H9 (cell line): ENCODE measurements at regions not wholly inside any gene's neighbourhood (a gene's known extent, or its start where the extent isn't known, plus 50 kb on each side); places are given as distances from the start of the nearest gene placed in this dataset.

Source experiments
- DNase-seq: peaks from one replicate; pipeline ENCODE4 v3.0.0-alpha.2; 2017
- H2AFZ ChIP-seq: one replicate; pipeline ENCODE4 v1.6.1; 2013; ENCODE audit warnings: mild to moderate bottlenecking, low read length, control low read depth, moderate library complexity
- H2AK5ac ChIP-seq: 2 replicates; pipeline ENCODE4 v1.6.1; 2013; ENCODE audit warnings: low read length, control low read depth, mixed read lengths; ENCODE audit not compliant: insufficient read length
- H2BK120ac ChIP-seq: one replicate; pipeline ENCODE4 v1.6.1; 2013; ENCODE audit warnings: low read depth, mild to moderate bottlenecking, low read length, control low read depth, inconsistent platforms; ENCODE audit not compliant: poor library complexity, severe bottlenecking
- H2BK12ac ChIP-seq: 2 replicates; pipeline ENCODE4 v1.6.1; 2013; ENCODE audit warnings: low read length, control low read depth, mixed read lengths, low read depth; ENCODE audit not compliant: insufficient read length
- H2BK15ac ChIP-seq: 2 replicates; pipeline ENCODE4 v1.6.1; 2013; ENCODE audit warnings: low read depth, low read length, control low read depth
- H2BK20ac ChIP-seq: one replicate; pipeline ENCODE4 v1.6.1; 2013; ENCODE audit warnings: low read depth, mild to moderate bottlenecking, low read length, control low read depth, inconsistent platforms; ENCODE audit not compliant: poor library complexity, severe bottlenecking
- H2BK5ac ChIP-seq: 2 replicates; pipeline ENCODE4 v1.6.1; 2013; ENCODE audit warnings: low read length, control low read depth, mixed read lengths; ENCODE audit not compliant: insufficient read length
- H3K14ac ChIP-seq: 2 replicates; pipeline ENCODE4 v1.6.1; 2013; ENCODE audit warnings: low read length, control low read depth; ENCODE audit not compliant: insufficient read depth
- H3K18ac ChIP-seq: 2 replicates; pipeline ENCODE4 v1.6.1; 2013; ENCODE audit warnings: low read depth, mild to moderate bottlenecking, mixed read lengths, low read length, control low read depth; ENCODE audit not compliant: insufficient read length
- H3K23ac ChIP-seq: 2 replicates; pipeline ENCODE4 v1.6.1; 2013; ENCODE audit warnings: low read length, control low read depth, mixed read lengths, low read depth; ENCODE audit not compliant: insufficient read length
- H3K23me2 ChIP-seq: 2 replicates; pipeline ENCODE4 v1.6.1; 2013; ENCODE audit warnings: low read depth, mild to moderate bottlenecking, mixed read lengths, low read length, control low read depth; ENCODE audit not compliant: insufficient read length, poor library complexity, severe bottlenecking
- H3K27ac ChIP-seq: 2 replicates; pipeline ENCODE4 v1.5.1; 2013; ENCODE audit warnings: low read length, control low read depth, mixed read lengths, low read depth; ENCODE audit not compliant: insufficient read length
- H3K27me3 ChIP-seq: 2 replicates; pipeline ENCODE4 v1.6.1; 2013; ENCODE audit warnings: low read length, control low read depth, inconsistent platforms; ENCODE audit not compliant: insufficient read depth
- H3K4ac ChIP-seq: 2 replicates; pipeline ENCODE4 v1.6.1; 2013; ENCODE audit warnings: low read depth, mild to moderate bottlenecking, control low read depth, inconsistent platforms, low read length, moderate library complexity
- H3K4me1 ChIP-seq: 2 replicates; pipeline ENCODE4 v1.6.1; 2013; ENCODE audit warnings: low read length, control low read depth, inconsistent platforms; ENCODE audit not compliant: insufficient read depth
- H3K4me2 ChIP-seq: 2 replicates; pipeline ENCODE4 v1.6.1; 2013; ENCODE audit warnings: low read length, control low read depth, mixed read lengths; ENCODE audit not compliant: insufficient read length, insufficient read depth
- H3K56ac ChIP-seq: 2 replicates; pipeline ENCODE4 v1.6.1; 2013; ENCODE audit warnings: low read depth, mild to moderate bottlenecking, mixed read lengths, low read length, control low read depth; ENCODE audit not compliant: insufficient read length
- H3K79me1 ChIP-seq: 2 replicates; pipeline ENCODE4 v1.6.1; 2013; ENCODE audit warnings: low read depth, mild to moderate bottlenecking, moderate library complexity, low read length, control low read depth, inconsistent platforms; ENCODE audit not compliant: insufficient read depth, poor library complexity, severe bottlenecking
- H3K79me2 ChIP-seq: 2 replicates; pipeline ENCODE4 v1.6.1; 2013; ENCODE audit warnings: low read length, control low read depth, inconsistent platforms; ENCODE audit not compliant: insufficient read depth
- H3K9ac ChIP-seq: 2 replicates; pipeline ENCODE4 v1.6.1; 2013; ENCODE audit warnings: low read length, control low read depth, mixed read lengths; ENCODE audit not compliant: insufficient read length; ENCODE audit errors: extremely low read depth
- H3K9me3 ChIP-seq: one replicate; pipeline ENCODE4 v1.6.1; 2013; ENCODE audit warnings: low read depth, low read length, inconsistent platforms; ENCODE audit not compliant: control insufficient read depth
- H3T11ph ChIP-seq: one replicate; pipeline ENCODE4 v1.6.1; 2013; ENCODE audit warnings: mild to moderate bottlenecking, low read length, control low read depth, inconsistent platforms
- H4K20me1 ChIP-seq: one replicate; pipeline ENCODE4 v1.6.1; 2013; ENCODE audit not compliant: control insufficient read depth, insufficient read length, insufficient read depth
- H4K5ac ChIP-seq: 2 replicates; pipeline ENCODE4 v1.6.1; 2013; ENCODE audit warnings: low read depth, mild to moderate bottlenecking, mixed read lengths, low read length, control low read depth; ENCODE audit not compliant: insufficient read length
- H4K8ac ChIP-seq: replicated peaks from 2 replicates; pipeline ENCODE4 v1.6.1; 2013; ENCODE audit warnings: low read length, control low read depth, mixed read lengths, low read depth; ENCODE audit not compliant: insufficient read length
- H4K91ac ChIP-seq: 2 replicates; pipeline ENCODE4 v1.6.1; 2013; ENCODE audit warnings: low read depth, mild to moderate bottlenecking, moderate library complexity, mixed read lengths, low read length, control low read depth; ENCODE audit not compliant: insufficient read length
- H3K27ac Mint-ChIP-seq, 3 experiments: 2 replicates in 2 of 3; 3 replicates in 1 of 3; pipeline ENCODE4 v1.8.0; 2020 to 2021; ENCODE audit warnings: mixed read lengths in 3 of 3, mild to moderate bottlenecking in 1 of 3, moderate library complexity in 1 of 3
- H3K27me3 Mint-ChIP-seq: 2 replicates; pipeline ENCODE4 v1.8.0; 2021; ENCODE audit warnings: low read depth, mild to moderate bottlenecking, moderate library complexity, mixed read lengths
- H3K36me3 Mint-ChIP-seq, 3 experiments: 2 replicates in 2 of 3; 3 replicates in 1 of 3; pipeline ENCODE4 v1.8.0; 2020 to 2021; ENCODE audit warnings: low read depth in 3 of 3, mixed read lengths in 3 of 3; ENCODE audit not compliant: insufficient read depth in 1 of 3
- H3K4me1 Mint-ChIP-seq, 2 experiments: 2 replicates each; pipeline ENCODE4 v1.8.0; 2020; ENCODE audit warnings: mixed read lengths in 2 of 2
- H3K4me3 Mint-ChIP-seq, 2 experiments: 2 replicates in 1 of 2; 3 replicates in 1 of 2; pipeline ENCODE4 v1.8.0; 2020 to 2021; ENCODE audit warnings: mild to moderate bottlenecking in 2 of 2, mixed read lengths in 2 of 2, moderate library complexity in 1 of 2
- H3K9me3 Mint-ChIP-seq, 2 experiments: 2 replicates in 1 of 2; 3 replicates in 1 of 2; pipeline ENCODE4 v1.8.0; 2020; ENCODE audit warnings: mild to moderate bottlenecking in 2 of 2, mixed read lengths in 2 of 2, moderate library complexity in 1 of 2
- WGBS: extraction: QIAGEN DNeasy Blood & Tissue Kit; methylation state at CpG from one replicate; pipeline ENCODE4 v1.1.7; 2013; ENCODE audit warnings: missing lambda C conversion rate, low lambda C conversion rate, mixed read lengths; ENCODE audit not compliant: insufficient read length; ENCODE audit errors: extremely low coverage; 5-methylcytosine and 5-hydroxymethylcytosine counted together
- TF ChIP-seq, protein P1 (sequence below): fragments of 200-600 bp; sonication (generic); conservative IDR thresholded peaks from 3 replicates; pipeline ENCODE4 v1.8.0; 2021; ENCODE audit warnings: antibody characterized with exemption, mild to moderate bottlenecking

DNA sequence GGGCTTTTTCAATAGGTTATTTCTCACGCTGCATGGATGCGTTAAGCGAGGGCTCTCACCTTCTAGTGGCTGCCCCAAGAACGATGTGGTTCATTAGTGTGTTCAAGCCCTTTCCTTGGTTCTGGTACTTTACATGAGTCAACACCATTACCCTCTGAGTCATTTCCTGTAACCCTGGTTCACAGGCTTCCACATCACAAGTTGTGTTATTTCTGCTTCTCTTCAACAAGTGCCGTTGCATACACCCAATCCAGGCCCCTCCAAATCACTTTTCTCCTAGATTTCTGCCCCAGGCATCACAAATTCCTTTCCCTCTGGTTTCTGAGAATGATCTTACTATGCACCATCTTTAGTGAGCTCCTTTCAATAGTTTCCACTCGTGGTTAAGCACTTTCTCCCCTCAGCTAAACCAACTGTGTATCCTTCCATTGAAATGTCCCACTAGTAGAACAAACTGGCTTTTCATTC, 69.5 kb upstream of the RAD23B start:
- Mint-ChIP-seq H3K9me3 (no peaks in the 10 kb centered on the region), H3K4me3 (no peak overlapping the region), H3K27ac (no peak overlapping the region), H3K4me1 (peaks cover 3 to 5% of the 10 kb centered on the region in 2 experiments; a peak in 3 of 4 replicates), H3K36me3 (no peaks in the 10 kb centered on the region), H3K27me3 (no peaks in the 10 kb centered on the region)
- Histone ChIP-seq H2BK5ac (no peak overlapping the region), H3K79me1 (no peaks in the 10 kb centered on the region), H3K9ac (no peak overlapping the region), H4K91ac (no peak overlapping the region), H2BK12ac (no peak overlapping the region), H3K23me2 (no peaks in the 10 kb centered on the region), H2AFZ (no peak overlapping the region), H3K4ac (no peak overlapping the region), H3K18ac (no peak overlapping the region), H3K23ac (no peak overlapping the region), H3K4me2 (no peak overlapping the region), H2BK15ac (no peak overlapping the region), H2AK5ac (no peak overlapping the region), H4K5ac (no peak overlapping the region), H3K14ac (no peak overlapping the region), H3K4me1 (no peaks in the 10 kb centered on the region; the same call in 1 of the 2 replicates), H3K27ac (no peak overlapping the region), H4K8ac (no peak overlapping the region), H3T11ph (no peak overlapping the region), H3K79me2 (no peaks in the 10 kb centered on the region), H3K27me3 (no peaks in the 10 kb centered on the region), H2BK120ac (no peak overlapping the region), H4K20me1 (no peaks in the 10 kb centered on the region), H3K56ac (no peak overlapping the region), H2BK20ac (no peak overlapping the region), H3K9me3 (no peaks in the 10 kb centered on the region)
- TF ChIP-seq, protein P1, sequence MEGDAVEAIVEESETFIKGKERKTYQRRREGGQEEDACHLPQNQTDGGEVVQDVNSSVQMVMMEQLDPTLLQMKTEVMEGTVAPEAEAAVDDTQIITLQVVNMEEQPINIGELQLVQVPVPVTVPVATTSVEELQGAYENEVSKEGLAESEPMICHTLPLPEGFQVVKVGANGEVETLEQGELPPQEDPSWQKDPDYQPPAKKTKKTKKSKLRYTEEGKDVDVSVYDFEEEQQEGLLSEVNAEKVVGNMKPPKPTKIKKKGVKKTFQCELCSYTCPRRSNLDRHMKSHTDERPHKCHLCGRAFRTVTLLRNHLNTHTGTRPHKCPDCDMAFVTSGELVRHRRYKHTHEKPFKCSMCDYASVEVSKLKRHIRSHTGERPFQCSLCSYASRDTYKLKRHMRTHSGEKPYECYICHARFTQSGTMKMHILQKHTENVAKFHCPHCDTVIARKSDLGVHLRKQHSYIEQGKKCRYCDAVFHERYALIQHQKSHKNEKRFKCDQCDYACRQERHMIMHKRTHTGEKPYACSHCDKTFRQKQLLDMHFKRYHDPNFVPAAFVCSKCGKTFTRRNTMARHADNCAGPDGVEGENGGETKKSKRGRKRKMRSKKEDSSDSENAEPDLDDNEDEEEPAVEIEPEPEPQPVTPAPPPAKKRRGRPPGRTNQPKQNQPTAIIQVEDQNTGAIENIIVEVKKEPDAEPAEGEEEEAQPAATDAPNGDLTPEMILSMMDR: no peak
- no CpG with 5 or more reads among the region's 6 CpGs for WGBS
- DNase-seq: no peak
